HG02588 (cell line): ENCODE measurements at regions not wholly inside any gene's neighbourhood (a gene's known extent, or its start where the extent isn't known, plus 50 kb on each side); places are given as distances from the start of the nearest gene placed in this dataset.

ENCODE experiments used
- ATAC-seq: cut with Tn5 transposase; IDR thresholded peaks from one replicate; pipeline ENCODE4 v1.9.1; 2021; ENCODE audit warnings: mild to moderate bottlenecking, moderate library complexity; ENCODE audit not compliant: unreplicated experiment

DNA sequence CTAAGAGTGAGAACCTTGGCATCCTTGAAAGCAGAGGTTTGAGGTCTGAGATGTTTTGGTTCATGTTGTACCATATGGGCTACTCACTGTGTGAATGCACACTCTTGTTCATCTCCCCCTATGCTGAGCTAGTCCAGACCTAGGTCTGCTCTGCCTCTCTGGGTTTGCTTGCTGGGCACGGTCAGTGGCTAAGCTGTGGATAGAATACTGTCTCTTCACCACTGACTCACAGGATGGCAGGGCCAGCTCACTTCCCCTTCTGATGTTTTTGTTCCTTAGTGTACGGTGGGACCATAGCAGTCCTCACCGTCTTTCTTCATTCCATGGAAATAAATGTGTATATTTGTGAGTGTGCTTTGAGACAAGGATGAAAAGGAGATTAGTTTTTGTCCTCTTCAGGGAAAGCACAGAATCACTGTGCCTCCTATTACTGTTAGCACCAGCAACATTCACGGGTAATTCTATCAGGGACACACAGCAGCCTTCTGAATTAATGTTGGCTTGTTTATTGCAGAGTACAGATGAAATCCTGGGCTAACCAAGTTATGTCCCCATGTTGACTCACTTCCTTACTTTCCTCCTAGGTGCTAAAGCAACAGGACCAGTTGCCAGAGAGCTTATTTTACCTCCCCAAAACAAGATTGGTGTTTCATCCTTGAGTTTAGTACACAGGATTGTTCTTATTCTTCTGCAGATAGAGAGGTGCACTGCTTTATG lies 56.9 kb upstream of the IVNS1ABP start:
- no peak for ATAC-seq

GRCh38 chr1:185369786-185370185 lies 52.7 kb upstream of the IVNS1ABP start:
- ATAC-seq, result no peak

GRCh38 chr1:185368913-185369491 lies 52.0 kb upstream of the IVNS1ABP start:
- no peak for ATAC-seq

DNA sequence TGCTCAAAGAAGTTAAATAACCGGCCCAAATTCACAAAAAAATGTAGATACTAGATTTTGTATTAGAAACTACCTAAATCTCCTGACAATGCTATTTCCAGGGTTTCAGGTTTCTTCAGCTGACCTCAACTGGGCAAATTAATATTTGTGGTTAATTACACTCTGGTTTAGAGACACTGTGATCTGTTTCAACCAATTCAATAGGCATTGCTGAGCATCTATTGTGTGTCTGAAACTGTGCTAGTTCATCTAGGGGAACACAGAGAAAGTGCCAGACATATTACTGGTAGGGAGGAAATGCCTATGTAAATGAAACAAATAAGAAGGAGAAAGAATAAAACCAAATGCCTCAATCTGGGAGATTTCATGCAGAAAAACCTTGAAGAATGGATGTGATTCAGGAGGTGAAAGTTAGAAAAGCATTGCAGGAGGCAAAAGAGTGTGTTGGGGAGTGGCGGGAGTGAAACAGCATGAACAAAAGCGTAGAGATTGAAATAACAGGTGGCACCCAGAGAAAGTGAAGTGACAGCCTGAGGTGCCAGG lies 51.3 kb upstream of the IVNS1ABP start:
- ATAC-seq, result no peak

- ATAC-seq, result no peak
Observed at GRCh38 chr1:185367218-185367617, 50.2 kb upstream of the IVNS1ABP start.
